Thymus (tissue), 11 donors: ENCODE measurements at regions not wholly inside any gene's neighbourhood (a gene's known extent, or its start where the extent isn't known, plus 50 kb on each side); places are given as distances from the start of the nearest gene placed in this dataset.

Experiments
- DNase-seq, 9 donors: peaks; one replicate each; pipeline ENCODE4 v3.0.0-alpha.2; 2013; ENCODE audit warnings: low spot score in 9 of 9, low read depth in 6 of 9, missing footprints in 1 of 9
- H3K27ac ChIP-seq, 2 donors: one replicate each; pipeline ENCODE4 v1.5.1; 2013; ENCODE audit warnings: control low read depth in 1 of 2, low read depth in 1 of 2, low read length in 1 of 2, mild to moderate bottlenecking in 1 of 2, moderate library complexity in 1 of 2
- H3K27me3 ChIP-seq, 2 donors: one replicate each; pipeline ENCODE4 v1.5.1; 2013; ENCODE audit warnings: low read length in 1 of 2; ENCODE audit not compliant: control insufficient read depth in 2 of 2, insufficient read depth in 1 of 2
- H3K36me3 ChIP-seq, 2 donors: one replicate each; pipeline ENCODE4 v1.5.1; 2013; ENCODE audit warnings: low read length in 1 of 2, mild to moderate bottlenecking in 1 of 2, moderate library complexity in 1 of 2; ENCODE audit not compliant: control insufficient read depth in 2 of 2, insufficient read depth in 2 of 2
- H3K4me1 ChIP-seq, 2 donors: one replicate each; pipeline ENCODE4 v1.5.1; 2013; ENCODE audit warnings: low read length in 2 of 2; ENCODE audit not compliant: control insufficient read depth in 2 of 2, insufficient read depth in 2 of 2
- H3K4me3 ChIP-seq, 2 donors: one replicate each; pipeline ENCODE4 v1.5.1; 2013; ENCODE audit warnings: low read length in 2 of 2, control low read depth in 1 of 2, mild to moderate bottlenecking in 1 of 2
- H3K9me3 ChIP-seq, 2 donors: one replicate each; pipeline ENCODE4 v1.5.1; 2013; ENCODE audit warnings: low read length in 1 of 2, mild to moderate bottlenecking in 1 of 2; ENCODE audit not compliant: control insufficient read depth in 2 of 2, insufficient read depth in 1 of 2
- WGBS: extraction: QIAGEN DNeasy Blood & Tissue Kit; methylation state at CpG from one replicate; pipeline ENCODE4 v1.1.7; 2013; 5-methylcytosine and 5-hydroxymethylcytosine counted together
- donor health status: healthy.

DNA sequence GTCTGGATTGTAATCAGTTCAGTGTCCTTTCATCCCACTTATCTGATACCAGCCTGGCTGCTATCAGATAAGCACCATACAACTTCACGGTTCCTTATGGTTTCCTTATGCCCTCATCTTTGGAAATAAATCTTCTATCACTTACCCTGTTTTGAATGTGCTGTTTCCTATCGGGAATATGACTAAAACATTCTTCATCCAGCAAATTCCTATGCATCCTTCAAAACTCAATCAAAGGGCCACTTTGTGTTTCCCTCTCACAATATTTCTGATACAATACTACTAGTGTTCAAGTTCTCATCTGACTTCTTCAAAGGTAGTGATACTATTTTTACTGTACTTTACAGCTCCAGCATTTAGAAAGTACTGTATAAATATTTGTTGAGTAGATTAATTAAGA lies 513.2 kb downstream of the OMA1 start:
- Histone ChIP-seq H3K27ac (no peak overlapping the region), H3K36me3 (no peaks in the 10 kb centered on the region), H3K9me3 (no peaks in the 10 kb centered on the region), H3K4me1 (no peaks in the 10 kb centered on the region), H3K4me3 (no peak overlapping the region), H3K27me3 (peaks cover 0 to 16% of the 10 kb centered on the region in 2 donors)
- 40% methylated on average over 2 of the region's 2 CpGs for WGBS
- DNase-seq, result no peak

DNA sequence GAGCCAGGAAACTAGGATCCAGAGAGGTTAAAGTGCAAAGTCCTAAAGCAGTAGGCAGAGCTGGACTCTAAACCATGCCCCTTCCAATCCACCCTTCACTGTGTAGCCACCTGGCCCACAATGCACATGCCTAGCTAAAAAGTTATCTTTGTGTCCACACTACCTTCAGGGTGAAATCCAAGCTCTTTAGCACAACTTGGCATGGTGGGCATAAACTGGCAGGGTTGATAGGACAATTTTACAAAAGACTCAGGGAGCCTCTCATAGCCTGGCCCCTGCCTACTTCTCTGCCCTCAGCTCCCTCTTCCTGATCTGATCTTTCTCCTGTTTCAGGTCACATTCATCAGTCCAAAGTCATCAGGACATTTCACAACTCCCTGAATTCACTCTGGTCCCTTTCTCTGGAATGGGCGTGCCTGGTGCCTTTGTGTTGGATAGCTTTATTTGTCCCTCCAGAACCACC lies 513.9 kb downstream of the OMA1 start:
- H3K4me1 ChIP-seq, result no peaks in the 10 kb centered on the region
- no peak overlapping the region for H3K27ac ChIP-seq
- no peaks in the 10 kb centered on the region for H3K9me3 ChIP-seq
- WGBS, result 98% methylated on average over 1 of the region's 1 CpG
- no peak for DNase-seq
- H3K36me3 ChIP-seq, result no peaks in the 10 kb centered on the region
- H3K4me3 ChIP-seq, result no peak overlapping the region
- H3K27me3 ChIP-seq, result peaks cover 0 to 16% of the 10 kb centered on the region in 2 donors

DNA sequence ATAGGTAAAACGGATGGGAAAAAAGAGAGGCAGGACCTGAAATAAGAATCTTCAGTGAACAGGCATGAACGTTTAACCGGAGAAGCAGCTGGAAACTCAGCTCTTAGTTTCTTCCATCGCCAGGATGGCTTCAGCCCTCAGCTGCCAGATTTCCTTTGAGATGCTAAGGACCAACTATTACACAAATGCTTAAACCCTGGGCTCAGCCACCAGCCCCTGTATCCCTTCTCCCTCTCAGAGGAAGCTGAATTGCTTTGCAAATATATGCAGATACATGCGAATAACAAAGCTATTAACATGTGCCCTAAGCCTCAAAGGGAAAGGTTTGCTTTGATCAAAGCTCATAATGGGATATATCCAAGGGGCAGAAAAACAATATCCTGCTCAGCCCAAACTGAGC lies 515.1 kb downstream of the OMA1 start:
- Histone ChIP-seq H3K4me1 (no peaks in the 10 kb centered on the region), H3K36me3 (no peaks in the 10 kb centered on the region), H3K27ac (no peak overlapping the region), H3K4me3 (no peak overlapping the region), H3K9me3 (no peaks in the 10 kb centered on the region), H3K27me3 (peaks cover 0 to 14% of the 10 kb centered on the region in 2 donors)
- 31% methylated on average over 5 of the region's 5 CpGs for WGBS
- no peak for DNase-seq

DNA sequence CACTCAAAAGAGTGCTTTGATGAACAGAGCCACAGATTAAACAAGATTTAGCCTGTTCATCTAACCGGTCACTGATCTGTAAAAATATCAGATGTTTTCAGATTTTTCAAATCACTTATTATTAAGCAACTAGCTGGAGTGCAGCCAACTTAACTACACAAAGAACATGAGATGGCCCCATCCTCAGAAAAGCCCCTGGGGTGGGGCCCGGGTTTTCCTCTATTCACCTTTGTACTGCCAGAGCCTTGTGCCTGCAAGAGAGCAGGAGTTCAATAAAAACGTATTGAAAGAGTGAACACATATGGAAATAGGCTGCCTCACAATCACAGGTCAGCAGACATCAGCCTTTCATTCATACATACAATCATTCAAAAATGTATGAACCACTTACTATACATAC lies 516.1 kb downstream of the OMA1 start:
- H3K36me3 ChIP-seq, result no peaks in the 10 kb centered on the region
- no peak for DNase-seq

DNA sequence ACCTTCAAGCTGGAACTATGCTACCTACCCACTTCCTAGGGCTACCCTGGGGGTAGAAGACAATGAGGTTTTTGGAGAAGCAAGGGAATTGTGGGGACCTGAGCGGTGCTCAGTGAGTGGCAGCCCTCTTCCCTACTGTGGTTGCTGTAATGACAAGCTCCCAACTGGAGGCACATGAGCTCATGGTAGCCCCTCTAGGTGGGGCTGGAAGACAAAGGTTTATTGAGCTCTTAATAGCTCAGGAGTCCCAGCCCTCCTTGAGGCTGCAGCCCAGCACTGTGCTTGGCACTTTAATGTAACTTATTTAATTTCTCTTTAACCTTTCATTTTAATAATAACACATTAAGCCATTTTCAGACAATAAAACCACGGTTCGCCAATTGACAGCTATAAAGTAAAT lies 528.9 kb downstream of the OMA1 start:
- no peaks in the 10 kb centered on the region for H3K9me3 ChIP-seq
- 95% methylated on average over 3 of the region's 3 CpGs for WGBS
- peaks cover 0 to 2% of the 10 kb centered on the region in 2 donors for H3K27me3 ChIP-seq
- DNase-seq, result peak in 2 of 9 donors; percentile 5 to 20
- no peaks in the 10 kb centered on the region for H3K36me3 ChIP-seq
- H3K4me3 ChIP-seq, result no peak overlapping the region
- no peaks in the 10 kb centered on the region for H3K4me1 ChIP-seq
- no peak overlapping the region for H3K27ac ChIP-seq

More for the DNA sequence above, 516.1 kb downstream of the OMA1 start:
- no peaks in the 10 kb centered on the region for H3K4me1 ChIP-seq
- H3K9me3 ChIP-seq, result no peaks in the 10 kb centered on the region
- H3K27ac ChIP-seq, result no peak overlapping the region
- H3K4me3 ChIP-seq, result no peak overlapping the region
- 68% methylated on average over 3 of the region's 3 CpGs for WGBS
- H3K27me3 ChIP-seq, result peaks cover 0 to 14% of the 10 kb centered on the region in 2 donors

DNA sequence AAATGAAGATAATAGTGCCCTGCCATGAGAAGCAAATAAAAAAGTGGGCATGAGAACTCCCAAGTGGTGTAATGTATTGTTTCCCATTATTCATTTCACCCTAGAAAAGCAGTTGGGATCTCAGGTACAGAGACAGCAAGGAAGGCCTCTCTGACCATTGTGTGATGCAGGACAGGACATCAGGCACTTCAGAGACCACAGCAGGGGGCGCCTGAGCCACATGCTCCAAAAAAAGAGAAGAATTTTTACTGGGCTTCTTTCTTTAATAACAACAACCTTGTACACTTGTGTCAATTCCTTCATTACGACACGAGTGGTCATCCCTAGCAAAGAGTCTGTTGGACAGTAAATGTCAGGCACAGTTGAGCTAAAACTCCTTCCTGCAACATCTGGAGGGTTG lies 533.3 kb downstream of the OMA1 start:
- H3K9me3 ChIP-seq, result no peaks in the 10 kb centered on the region
- no peak overlapping the region for H3K27ac ChIP-seq
- H3K4me1 ChIP-seq, result no peaks in the 10 kb centered on the region
- H3K36me3 ChIP-seq, result no peaks in the 10 kb centered on the region
- no peak for DNase-seq
- no peak overlapping the region for H3K4me3 ChIP-seq
- WGBS, result 91% methylated on average over 3 of the region's 3 CpGs
- H3K27me3 ChIP-seq, result no peaks in the 10 kb centered on the region

DNA sequence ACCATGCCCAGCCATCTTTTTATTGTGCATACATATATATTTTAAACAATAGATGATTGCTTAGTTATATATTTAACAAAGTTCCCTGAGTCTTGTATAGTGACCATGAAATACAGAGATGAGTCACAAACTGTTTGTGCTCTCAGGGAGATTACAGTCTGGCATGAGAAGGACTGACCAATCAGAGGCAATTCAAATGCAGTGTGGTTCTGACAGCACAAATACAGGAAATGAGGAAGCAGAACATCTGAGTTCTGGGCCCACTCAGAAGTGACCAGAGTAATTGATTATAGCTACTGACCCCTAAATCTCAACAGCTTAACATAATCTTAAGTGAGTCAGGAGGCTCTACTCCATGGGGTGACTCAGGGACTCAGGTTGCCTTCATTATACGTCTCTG lies 534.5 kb downstream of the OMA1 start:
- Histone ChIP-seq H3K9me3 (no peaks in the 10 kb centered on the region), H3K36me3 (no peaks in the 10 kb centered on the region), H3K4me1 (no peaks in the 10 kb centered on the region), H3K27ac (no peak overlapping the region), H3K4me3 (no peak overlapping the region), H3K27me3 (no peaks in the 10 kb centered on the region)
- 92% methylated on average over 1 of the region's 1 CpG for WGBS
- no peak for DNase-seq

DNA sequence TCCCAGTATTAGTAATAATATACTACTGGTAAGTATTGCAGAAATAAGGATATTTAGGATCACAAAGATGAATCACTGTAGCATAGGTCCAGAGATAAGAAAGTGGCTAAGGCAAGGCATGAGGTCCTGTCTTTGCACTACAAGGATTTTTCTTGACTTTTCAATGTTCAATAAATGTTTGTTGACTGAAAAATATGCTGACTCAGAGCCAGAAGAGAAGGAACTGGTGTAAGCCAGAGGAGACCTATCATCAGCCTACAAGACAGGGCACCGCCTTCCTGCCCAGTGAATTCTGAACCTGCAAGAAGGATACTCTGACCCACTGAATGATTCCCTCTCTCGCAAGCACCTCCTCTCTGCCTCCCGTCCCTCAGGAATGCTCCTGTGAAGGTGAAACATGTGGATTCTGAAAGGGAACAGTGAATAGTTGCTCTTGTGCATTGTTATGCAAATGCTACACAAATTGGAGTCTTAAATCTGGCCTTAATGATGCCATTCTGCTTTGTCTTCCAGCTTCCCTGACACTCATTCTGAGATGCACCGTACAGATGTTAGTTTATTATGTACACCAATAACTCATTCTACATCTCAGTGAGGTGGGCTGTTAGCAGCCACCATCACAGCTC lies 540.0 kb downstream of the OMA1 start:
- no peak overlapping the region for H3K27ac ChIP-seq
- 85% methylated on average over 4 of the region's 4 CpGs for WGBS
- no peak overlapping the region for H3K4me3 ChIP-seq
- DNase-seq, result no peak
- H3K9me3 ChIP-seq, result no peaks in the 10 kb centered on the region
- no peaks in the 10 kb centered on the region for H3K4me1 ChIP-seq
- no peaks in the 10 kb centered on the region for H3K36me3 ChIP-seq
- no peaks in the 10 kb centered on the region for H3K27me3 ChIP-seq

DNA sequence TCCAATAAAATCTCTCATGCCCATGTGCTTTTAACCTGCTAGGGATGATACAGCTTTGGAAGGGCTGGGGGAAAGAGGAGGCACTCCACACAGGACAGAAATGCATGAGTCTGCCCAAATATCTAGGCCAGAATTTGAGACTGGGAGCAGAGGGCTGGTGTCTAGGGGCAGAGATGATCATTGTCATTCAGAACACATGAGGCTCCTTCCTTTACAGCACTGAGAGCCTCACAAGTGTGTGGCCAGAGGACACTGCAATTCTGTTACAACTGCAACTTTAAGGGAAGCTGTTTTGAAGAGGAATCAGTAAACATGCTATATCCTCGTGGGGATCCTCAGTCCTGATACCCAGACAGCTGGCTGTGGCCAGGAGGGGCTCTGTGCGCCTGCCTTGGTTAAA lies 541.3 kb downstream of the OMA1 start:
- Histone ChIP-seq H3K36me3 (no peaks in the 10 kb centered on the region), H3K27ac (no peak overlapping the region), H3K4me3 (no peak overlapping the region), H3K4me1 (no peaks in the 10 kb centered on the region), H3K27me3 (no peaks in the 10 kb centered on the region), H3K9me3 (no peaks in the 10 kb centered on the region)
- DNase-seq, result peak in 1 of 9 donors; percentile 3
- whole genome bisulfite sequencing, result 7% methylated on average over 2 of the region's 2 CpGs
